ENCODE measurements at regions not wholly inside any gene's neighbourhood (a gene's known extent, or its start where the extent isn't known, plus 50 kb on each side); places are given as distances from the start of the nearest gene placed in this dataset.
"Not testable (repeated sequence)": the region's sequence is repeated elsewhere in the genome, so short reads cannot be mapped to it uniquely, and the experiment has no call there.

GRCh38 chr10:125233726-125234125 is 73.4 kb upstream of the CTBP2 start:
- TF ChIP-seq, protein P1, sequence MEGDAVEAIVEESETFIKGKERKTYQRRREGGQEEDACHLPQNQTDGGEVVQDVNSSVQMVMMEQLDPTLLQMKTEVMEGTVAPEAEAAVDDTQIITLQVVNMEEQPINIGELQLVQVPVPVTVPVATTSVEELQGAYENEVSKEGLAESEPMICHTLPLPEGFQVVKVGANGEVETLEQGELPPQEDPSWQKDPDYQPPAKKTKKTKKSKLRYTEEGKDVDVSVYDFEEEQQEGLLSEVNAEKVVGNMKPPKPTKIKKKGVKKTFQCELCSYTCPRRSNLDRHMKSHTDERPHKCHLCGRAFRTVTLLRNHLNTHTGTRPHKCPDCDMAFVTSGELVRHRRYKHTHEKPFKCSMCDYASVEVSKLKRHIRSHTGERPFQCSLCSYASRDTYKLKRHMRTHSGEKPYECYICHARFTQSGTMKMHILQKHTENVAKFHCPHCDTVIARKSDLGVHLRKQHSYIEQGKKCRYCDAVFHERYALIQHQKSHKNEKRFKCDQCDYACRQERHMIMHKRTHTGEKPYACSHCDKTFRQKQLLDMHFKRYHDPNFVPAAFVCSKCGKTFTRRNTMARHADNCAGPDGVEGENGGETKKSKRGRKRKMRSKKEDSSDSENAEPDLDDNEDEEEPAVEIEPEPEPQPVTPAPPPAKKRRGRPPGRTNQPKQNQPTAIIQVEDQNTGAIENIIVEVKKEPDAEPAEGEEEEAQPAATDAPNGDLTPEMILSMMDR (IDR thresholded peaks at IDR 0.05), result no peak
- no peak for TF ChIP-seq POLR2A (IDR thresholded peaks at IDR 0.05)
- DNase-seq, result no peak
- peaks cover 0 to 8% (median 5%) of the 10 kb centered on the region in 3 donors for H3K9me3 ChIP-seq
- WGBS, 2 donors, result 71 to 86% methylated on average over 4 of the region's 4 CpGs
- intact Hi-C loops (cut with DNase I), result no loop called here
- no peak overlapping the region for H3K27ac ChIP-seq
- H3K36me3 ChIP-seq, result no peaks in the 10 kb centered on the region
- no peak overlapping the region for H3K4me3 ChIP-seq
- peaks cover 0 to 6% (median 0%) of the 10 kb centered on the region in 4 donors for H3K27me3 ChIP-seq
- peaks cover 0 to 13% (median 0%) of the 10 kb centered on the region in 3 donors for H3K4me1 ChIP-seq

- intact Hi-C loops (cut with DNase I), result no loop called here
- peaks cover 0 to 13% (median 0%) of the 10 kb centered on the region in 3 donors for H3K4me1 ChIP-seq
- no peak overlapping the region for H3K4me3 ChIP-seq
- H3K9me3 ChIP-seq, result no peaks in the 10 kb centered on the region
- H3K27ac ChIP-seq, result no peak overlapping the region
- 63 to 69% methylated on average over 5 of the region's 5 CpGs for WGBS, 2 donors
- peaks cover 0 to 6% (median 0%) of the 10 kb centered on the region in 4 donors for H3K27me3 ChIP-seq
- H3K36me3 ChIP-seq, result no peaks in the 10 kb centered on the region
- DNase-seq, result no peak
- TF ChIP-seq POLR2A (IDR thresholded peaks at IDR 0.05), result no peak
Measured at GRCh38 chr10:125232841-125233240, 72.5 kb upstream of the CTBP2 start.

- 58 to 63% methylated on average over 9 of the region's 9 CpGs for WGBS, 2 donors
- Histone ChIP-seq H3K9me3 (no peaks in the 10 kb centered on the region), H3K4me1 (peaks cover 0 to 13% (median 0%) of the 10 kb centered on the region in 3 donors), H3K27me3 (peaks cover 0 to 6% (median 0%) of the 10 kb centered on the region in 4 donors), H3K27ac (no peak overlapping the region), H3K4me3 (no peak overlapping the region), H3K36me3 (no peaks in the 10 kb centered on the region)
- intact Hi-C loops (cut with DNase I), result no loop called here
- DNase-seq, result no peak
- TF ChIP-seq, protein P1 (IDR thresholded peaks at IDR 0.05), result no peak
Measured at GRCh38 chr10:125231813-125232475, 71.6 kb upstream of the CTBP2 start.

DNA sequence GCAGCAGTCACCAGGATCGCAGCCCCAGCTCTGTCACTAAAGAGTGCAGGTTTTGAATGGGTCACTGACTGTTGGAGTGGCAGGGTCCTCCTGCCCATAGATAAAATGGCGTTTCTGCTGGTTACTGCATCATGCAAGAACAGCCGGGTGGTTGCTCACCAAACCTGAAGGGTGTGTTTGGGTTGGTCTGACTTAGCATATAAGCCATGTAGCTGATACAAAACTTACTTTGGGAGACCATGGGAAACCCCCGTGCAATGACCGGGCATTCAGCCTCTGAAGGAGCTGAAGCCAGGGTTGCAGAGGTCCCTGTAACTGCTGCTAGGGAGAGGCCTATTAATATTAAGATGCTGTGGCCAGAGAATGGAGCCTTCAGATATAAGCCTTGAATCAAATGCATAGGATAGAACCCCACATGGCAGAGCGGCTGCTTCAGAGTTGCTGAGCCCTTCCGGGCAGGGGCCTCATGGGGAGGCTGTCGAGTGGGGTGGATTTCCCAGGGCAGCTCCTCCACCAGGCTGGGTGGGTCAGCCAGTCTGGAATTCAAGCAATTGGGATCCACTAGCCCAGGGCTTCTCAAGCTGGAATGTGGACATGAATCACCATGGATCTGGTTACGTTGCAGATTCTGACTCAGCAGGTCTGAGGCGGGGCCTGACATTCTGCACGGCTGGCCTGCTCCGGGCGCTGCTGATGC is 70.9 kb upstream of the CTBP2 start:
- TF ChIP-seq POLR2A (IDR thresholded peaks at IDR 0.05), result no peak
- TF ChIP-seq, protein P1 (IDR thresholded peaks at IDR 0.05), result no peak
- H3K4me1 ChIP-seq, result peaks cover 0 to 13% (median 0%) of the 10 kb centered on the region in 3 donors
- 51 to 75% methylated on average over 4 to 12 of the region's 13 CpGs for WGBS, 2 donors
- no peaks in the 10 kb centered on the region for H3K36me3 ChIP-seq
- no peaks in the 10 kb centered on the region for H3K9me3 ChIP-seq
- H3K4me3 ChIP-seq, result no peak overlapping the region
- H3K27me3 ChIP-seq, result peaks cover 0 to 3% (median 0%) of the 10 kb centered on the region in 4 donors
- intact Hi-C loops (cut with DNase I), result no loop called here
- no peak for DNase-seq
- no peak overlapping the region for H3K27ac ChIP-seq

DNA sequence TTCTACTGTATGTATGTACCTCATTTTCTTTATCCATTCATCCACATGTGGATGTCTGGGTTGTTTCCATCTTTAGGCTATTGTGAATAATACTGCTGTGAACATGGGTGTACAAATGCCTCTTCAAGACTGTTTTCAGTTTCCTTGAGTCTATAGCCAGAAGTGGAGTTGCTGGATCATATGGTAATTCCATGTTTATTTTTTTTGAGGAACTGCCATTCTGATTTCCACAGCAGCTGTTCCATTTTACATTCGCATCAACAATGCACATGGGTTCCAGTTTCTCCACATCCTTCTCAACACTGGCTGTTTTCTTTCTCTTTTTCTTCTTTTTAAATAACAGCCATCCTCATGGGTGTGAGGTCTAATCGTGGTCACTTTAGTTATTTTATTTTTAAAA is 69.9 kb upstream of the CTBP2 start:
- no peaks in the 10 kb centered on the region for H3K36me3 ChIP-seq
- DNase-seq, result no peak
- no peaks in the 10 kb centered on the region for H3K9me3 ChIP-seq
- intact Hi-C loops (cut with DNase I), result no loop called here
- H3K27ac ChIP-seq, result no peak overlapping the region
- H3K27me3 ChIP-seq, result no peaks in the 10 kb centered on the region
- no peak overlapping the region for H3K4me3 ChIP-seq
- TF ChIP-seq, protein P1 (IDR thresholded peaks at IDR 0.05), result no peak
- no peak for TF ChIP-seq POLR2A (IDR thresholded peaks at IDR 0.05)
- WGBS, 2 donors, result 66 to 89% methylated on average over 2 of the region's 2 CpGs
- peaks cover 0 to 13% (median 0%) of the 10 kb centered on the region in 3 donors for H3K4me1 ChIP-seq

GRCh38 chr10:125228245-125228940 is 68.0 kb upstream of the CTBP2 start:
- H3K9me3 ChIP-seq; H3K27ac ChIP-seq; DNase-seq; intact Hi-C loops (cut with DNase I); H3K27me3 ChIP-seq; H3K4me3 ChIP-seq; H3K36me3 ChIP-seq: not testable (repeated sequence)
- H3K4me1 ChIP-seq, result peaks cover 0 to 13% (median 0%) of the 10 kb centered on the region in 3 donors
- 81 to 83% methylated on average over 27 to 32 of the region's 38 CpGs for WGBS, 2 donors

Data from esophagus squamous epithelium (tissue), 5 donors.